ENCODE measurements at regions not wholly inside any gene's neighbourhood (a gene's known extent, or its start where the extent isn't known, plus 50 kb on each side); places are given as distances from the start of the nearest gene placed in this dataset.
"Not testable (repeated sequence)": the region's sequence is repeated elsewhere in the genome, so short reads cannot be mapped to it uniquely, and the experiment has no call there.

- no peak for DNase-seq (ENCODE audit: extremely low read depth in 1 of 11, low read depth in 9 of 11, low spot score in 4 of 11)
Observed at GRCh38 chr6:122145246-122145645, 254.2 kb upstream of the HSF2 start.

DNA sequence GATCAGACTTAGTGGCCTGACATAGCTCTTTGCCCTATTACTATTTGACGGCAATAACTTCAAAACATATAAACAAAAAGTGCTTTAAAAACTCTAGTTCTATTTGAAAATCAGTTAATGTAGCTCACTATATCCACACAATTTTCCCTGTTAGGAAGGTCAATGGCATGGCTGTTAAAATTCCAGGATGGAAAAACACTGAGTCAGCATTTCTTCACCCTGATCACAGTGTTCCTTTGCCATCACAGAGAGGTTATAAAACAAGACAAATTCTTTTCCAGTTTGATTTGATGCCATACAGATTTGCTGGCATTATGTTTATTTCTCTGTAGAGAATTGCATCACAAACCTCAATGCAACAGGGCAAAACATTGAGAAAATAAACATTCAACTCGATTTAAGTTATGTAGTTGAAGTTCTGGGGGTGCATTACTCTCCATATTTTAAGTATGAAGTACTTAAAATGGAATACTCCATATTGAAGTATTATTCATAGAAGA lies 253.7 kb upstream of the HSF2 start:
- DNase-seq (ENCODE audit: extremely low read depth in 1 of 11, low read depth in 9 of 11, low spot score in 4 of 11) = no peak

DNA sequence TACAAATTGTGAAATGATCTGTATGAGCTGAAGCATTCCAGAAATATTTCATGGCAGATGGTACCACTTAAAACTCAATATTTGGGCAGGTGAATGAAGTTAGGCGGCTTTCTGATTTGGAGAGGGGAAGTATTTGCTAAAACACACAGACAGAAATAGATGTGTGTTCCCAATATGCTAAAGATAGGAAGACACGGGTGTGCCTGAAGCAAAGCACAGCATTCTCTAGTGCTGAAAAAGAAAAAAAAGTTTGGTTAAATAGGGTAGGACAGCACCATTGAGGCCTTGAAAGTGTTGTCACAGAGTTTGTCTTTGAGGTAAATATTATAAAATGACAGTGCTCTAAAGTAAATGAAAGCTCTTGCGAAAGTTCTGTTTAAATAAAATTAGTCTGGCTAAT lies 252.2 kb upstream of the HSF2 start:
- DNase-seq (ENCODE audit: extremely low read depth in 1 of 11, low read depth in 9 of 11, low spot score in 4 of 11) = no peak

DNA sequence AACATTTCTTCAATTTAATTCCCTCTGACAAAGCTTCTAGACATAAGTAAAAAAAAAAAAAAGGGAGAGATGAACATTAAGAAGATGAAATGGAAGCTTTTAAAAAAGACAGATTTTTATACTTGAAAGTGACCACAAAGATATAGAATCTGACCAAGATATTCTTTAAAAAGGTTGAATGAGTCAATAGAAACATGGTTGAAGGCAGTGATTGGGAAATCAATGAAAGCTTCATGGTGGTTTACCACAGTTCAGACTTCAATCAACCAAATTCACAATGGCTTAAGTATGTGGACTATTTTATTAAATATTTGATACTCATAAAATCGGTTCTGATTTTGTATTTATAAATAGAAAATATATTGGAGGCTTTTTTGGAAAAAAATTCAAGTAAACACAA lies 248.4 kb upstream of the HSF2 start:
- no peak for DNase-seq (ENCODE audit: extremely low read depth in 1 of 11, low read depth in 9 of 11, low spot score in 4 of 11)

DNA sequence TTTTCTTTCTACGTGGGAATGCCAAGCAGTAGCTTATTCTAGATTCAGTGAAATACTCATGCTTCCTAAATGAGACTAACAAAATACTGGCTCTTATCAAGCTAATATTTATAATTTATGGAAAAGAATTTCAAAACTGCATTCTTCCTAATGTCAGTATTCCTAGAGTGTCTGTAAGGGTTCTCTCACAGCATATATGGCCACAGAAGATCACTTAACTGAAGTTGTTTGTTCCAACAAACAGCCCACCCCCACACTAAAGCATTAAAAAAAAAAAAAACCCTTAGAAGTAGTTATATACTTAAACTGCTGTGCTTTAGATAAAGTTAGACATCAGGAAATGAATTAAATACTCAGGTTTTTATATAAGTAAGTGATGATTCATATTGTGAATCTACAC lies 247.7 kb upstream of the HSF2 start:
- peak in 6 of 11 donors; percentile 6 to 30 (median 16) for DNase-seq (ENCODE audit: extremely low read depth in 1 of 11, low read depth in 9 of 11, low spot score in 4 of 11)

DNA sequence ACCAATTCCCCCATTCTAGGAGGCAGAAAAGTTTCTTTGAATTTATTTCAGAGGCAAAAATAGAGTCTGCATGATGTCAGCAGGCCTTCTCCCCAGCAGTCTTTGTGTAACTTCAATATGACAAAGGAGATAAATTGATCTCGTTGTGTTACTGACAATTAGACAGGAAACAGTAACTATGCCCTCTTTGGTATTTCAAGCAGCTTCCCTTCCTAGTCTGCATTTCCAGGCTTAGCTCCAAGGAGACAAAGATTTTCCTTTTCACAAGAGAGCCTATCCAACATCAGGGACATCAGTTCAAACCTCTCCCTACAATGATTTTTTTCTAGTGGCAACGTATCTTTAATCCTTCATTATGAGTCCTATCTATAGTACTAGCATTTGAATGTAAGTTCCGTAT lies 245.9 kb upstream of the HSF2 start:
- no peak for DNase-seq (ENCODE audit: extremely low read depth in 1 of 11, low read depth in 9 of 11, low spot score in 4 of 11)

- DNase-seq (ENCODE audit: extremely low read depth in 1 of 11, low read depth in 9 of 11, low spot score in 4 of 11) = no peak
Observed at GRCh38 chr6:122154155-122154554, 245.3 kb upstream of the HSF2 start.

GRCh38 chr6:122154912-122155575 lies 244.4 kb upstream of the HSF2 start:
- no peak for DNase-seq (ENCODE audit: extremely low read depth in 1 of 11, low read depth in 9 of 11, low spot score in 4 of 11)

DNA sequence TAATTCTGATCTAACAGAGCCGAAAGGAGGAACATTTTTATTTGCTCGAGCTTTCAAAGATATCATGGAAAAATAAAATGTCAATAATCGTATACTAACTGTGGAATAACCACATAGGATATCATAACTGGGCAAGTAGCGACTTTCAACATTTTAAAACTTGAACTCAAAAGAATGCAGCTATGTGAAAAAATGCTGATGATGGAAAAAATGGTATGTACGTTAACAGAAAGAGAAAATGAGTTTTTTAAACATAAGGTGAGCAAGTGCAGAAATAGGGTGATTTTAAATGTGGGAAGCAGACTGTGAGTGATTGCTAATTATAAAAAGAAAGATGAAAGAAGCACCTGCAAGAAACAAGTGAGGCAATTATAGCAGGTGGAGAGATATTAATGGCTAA lies 238.3 kb upstream of the HSF2 start:
- DNase-seq (ENCODE audit: extremely low read depth in 1 of 11, low read depth in 9 of 11, low spot score in 4 of 11) = no peak

- no peak for DNase-seq (ENCODE audit: extremely low read depth in 1 of 11, low read depth in 9 of 11, low spot score in 4 of 11)
Observed at GRCh38 chr6:122165014-122165413, 234.4 kb upstream of the HSF2 start.

DNA sequence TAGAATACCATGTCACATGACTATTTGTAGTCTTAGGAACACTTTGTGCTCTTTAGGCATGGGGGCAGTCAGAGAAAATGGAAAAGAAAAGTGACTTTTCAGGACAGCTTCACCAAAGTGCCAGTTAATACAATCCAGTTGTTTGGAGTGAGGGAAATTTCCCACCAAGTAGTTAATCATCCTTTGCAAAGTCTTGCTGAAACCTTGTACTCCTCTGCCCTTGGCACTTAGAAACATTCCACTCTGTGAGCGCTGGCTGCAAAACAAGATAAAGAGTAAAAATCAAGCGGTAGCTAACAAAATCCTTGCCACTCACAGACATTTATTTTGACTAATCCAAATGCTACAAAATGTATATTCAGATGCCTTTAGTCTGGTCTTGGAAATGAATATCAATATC lies 229.2 kb upstream of the HSF2 start:
- no peak for DNase-seq (ENCODE audit: extremely low read depth in 1 of 11, low read depth in 9 of 11, low spot score in 4 of 11)

GRCh38 chr6:122178988-122179387 lies 220.5 kb upstream of the HSF2 start:
- no peak for DNase-seq (ENCODE audit: extremely low read depth in 1 of 11, low read depth in 9 of 11, low spot score in 4 of 11)

DNA sequence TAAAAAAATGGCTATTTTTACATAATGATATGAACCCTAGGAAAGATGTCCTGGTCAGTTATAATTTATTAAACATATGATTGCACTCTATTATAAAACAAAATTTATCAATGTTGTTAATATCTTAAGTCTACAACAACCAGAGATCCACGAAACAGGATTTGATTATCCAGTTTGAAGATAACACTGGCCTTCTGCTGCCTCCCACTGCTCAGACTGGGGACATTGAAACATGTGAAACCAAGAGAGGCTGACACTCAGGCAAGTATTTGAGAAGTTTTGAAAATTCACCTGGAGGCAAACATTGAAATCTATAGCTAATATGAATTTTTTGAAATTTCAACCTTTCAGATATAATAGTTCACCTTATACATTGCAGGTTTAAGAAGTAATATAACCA lies 219.3 kb upstream of the HSF2 start:
- no peak for DNase-seq (ENCODE audit: extremely low read depth in 1 of 11, low read depth in 9 of 11, low spot score in 4 of 11)

DNA sequence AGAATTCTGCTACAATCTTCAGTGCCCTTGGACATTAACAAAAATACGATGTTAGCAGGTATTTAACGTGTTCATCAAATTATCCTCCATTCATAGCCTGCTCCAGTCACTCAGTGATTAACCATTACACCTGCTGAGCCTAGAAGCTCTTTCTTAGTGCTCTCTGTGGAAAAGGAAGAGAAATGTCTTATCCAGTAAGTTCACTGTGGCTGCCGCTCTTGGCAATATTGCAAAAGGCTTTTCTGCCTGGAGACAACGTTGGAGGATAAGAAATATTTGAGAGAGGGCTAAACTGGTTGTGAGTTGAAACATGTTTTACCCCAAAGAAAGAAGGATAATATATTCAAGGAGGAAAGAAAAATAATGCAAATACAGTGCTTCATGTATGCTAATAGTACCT lies 217.4 kb upstream of the HSF2 start:
- no peak for DNase-seq (ENCODE audit: extremely low read depth in 1 of 11, low read depth in 9 of 11, low spot score in 4 of 11)

DNA sequence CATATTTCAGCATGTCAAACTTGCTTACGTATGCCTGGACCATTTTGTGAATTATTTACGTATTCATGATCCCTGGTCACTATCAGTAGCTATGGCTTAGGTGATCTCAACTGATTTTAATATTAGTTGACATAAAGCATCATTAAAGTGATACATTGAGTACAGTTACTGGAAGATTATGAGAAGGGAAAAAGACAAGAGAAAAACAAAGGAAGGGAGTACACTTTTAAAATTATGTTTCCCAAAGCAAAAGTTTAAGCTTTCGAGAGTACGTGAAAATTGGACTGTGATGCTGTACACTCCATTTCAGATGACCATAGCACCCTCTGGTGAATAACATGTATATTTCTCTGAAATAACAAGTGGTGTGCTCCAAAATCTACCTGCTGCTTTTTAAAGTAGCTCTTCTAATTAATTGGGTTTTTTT lies 215.0 kb upstream of the HSF2 start:
- DNase-seq (ENCODE audit: extremely low read depth in 1 of 11, low read depth in 9 of 11, low spot score in 4 of 11) = peak in 8 of 11 donors; percentile 10 to 30 (median 22)

DNA sequence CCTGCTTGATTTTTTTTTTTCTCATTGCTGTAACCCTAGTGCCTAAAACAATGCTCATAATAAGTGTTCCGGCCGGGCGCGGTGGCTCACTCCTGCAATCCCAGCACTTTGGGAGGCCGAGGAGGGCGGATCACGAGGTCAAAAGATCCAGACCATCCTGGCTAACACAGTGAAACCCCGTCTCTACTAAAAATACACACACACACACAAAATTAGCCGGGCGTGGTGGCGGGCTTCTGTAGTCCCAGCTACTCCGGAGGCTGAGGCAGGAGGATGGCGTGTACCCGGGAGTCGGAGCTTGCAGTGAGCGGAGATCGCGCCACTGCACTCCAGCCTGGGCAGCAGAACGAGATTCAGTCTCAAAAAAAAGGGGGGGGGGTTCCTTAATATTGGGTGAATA lies 214.0 kb upstream of the HSF2 start:
- not testable (repeated sequence) for DNase-seq (ENCODE audit: extremely low read depth in 1 of 11, low read depth in 9 of 11, low spot score in 4 of 11)

GRCh38 chr6:122187186-122187585 lies 212.3 kb upstream of the HSF2 start:
- no peak for DNase-seq (ENCODE audit: extremely low read depth in 1 of 11, low read depth in 9 of 11, low spot score in 4 of 11)

DNA sequence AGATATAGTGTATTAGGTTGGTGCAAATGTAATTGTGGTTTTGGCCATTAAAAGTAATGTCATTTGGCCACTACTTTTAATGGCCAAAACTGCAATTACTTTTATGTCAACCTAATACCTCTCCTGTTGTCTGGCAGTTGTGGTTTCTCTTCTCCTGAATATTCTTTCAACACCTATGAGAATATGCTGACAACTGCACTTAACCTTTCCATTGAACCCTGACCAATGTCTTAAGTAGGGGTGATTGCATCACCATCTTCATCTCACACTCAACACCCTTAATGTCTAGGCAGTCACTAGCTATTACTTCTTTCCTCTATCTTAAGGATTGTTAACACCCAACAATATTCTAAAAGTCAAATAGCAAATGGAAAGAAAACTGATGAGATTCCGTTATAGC lies 200.5 kb upstream of the HSF2 start:
- no peak for DNase-seq (ENCODE audit: extremely low read depth in 1 of 11, low read depth in 9 of 11, low spot score in 4 of 11)

DNA sequence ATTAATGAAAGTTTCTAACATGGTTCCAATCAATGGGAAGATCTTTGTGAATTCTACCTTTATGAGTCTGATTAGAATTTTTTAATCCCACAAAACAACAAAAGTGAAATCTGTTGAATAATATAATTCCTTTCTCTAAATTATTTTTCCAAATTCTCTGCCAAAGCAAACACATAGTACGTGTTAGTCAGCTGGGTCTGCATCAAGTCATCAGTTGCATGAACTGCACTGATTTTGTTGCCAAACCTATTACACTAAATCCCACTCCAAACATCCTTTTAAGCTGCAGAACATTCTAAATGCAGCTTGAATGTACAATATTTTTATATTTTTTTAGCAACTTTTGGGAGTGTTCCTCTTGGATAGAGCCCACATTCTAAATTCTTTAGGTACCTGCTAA lies 199.0 kb upstream of the HSF2 start:
- DNase-seq (ENCODE audit: extremely low read depth in 1 of 11, low read depth in 9 of 11, low spot score in 4 of 11) = no peak

DNA sequence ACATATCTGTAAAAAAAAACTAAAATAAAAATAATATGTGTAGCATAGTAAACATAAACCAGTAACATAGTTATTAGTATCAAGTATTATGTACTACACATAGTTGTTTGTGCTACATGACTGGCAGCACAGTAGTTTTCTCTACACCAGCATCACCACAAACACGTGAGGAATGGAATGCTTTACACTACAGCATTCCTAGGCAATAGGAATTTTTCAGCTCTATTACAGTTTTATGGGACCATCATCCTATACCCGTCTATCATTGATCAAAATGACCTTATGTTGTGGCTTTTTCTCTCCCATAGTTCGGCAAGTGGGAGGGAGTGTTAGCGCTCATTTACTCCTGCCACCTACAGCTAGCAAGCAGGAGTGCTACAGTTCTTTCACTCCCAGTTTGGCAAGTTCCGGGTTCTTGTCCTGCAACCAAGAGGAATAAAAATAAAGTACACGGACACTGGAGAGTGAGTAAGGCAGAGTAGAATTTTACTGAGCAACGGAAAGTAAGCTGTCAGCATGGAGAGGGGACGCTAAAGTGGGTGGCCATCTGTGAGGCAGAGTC lies 196.8 kb upstream of the HSF2 start:
- no peak for DNase-seq (ENCODE audit: extremely low read depth in 1 of 11, low read depth in 9 of 11, low spot score in 4 of 11)

GRCh38 chr6:122207061-122207460 lies 192.4 kb upstream of the HSF2 start:
- no peak for DNase-seq (ENCODE audit: extremely low read depth in 1 of 11, low read depth in 9 of 11, low spot score in 4 of 11)

Measured in renal cortex interstitium (tissue), 11 donors.